Cardiac muscle cell (in vitro differentiated cells and primary cell): ENCODE measurements at regions not wholly inside any gene's neighbourhood (a gene's known extent, or its start where the extent isn't known, plus 50 kb on each side); places are given as distances from the start of the nearest gene placed in this dataset.

Experiments
- DNase-seq, 2 donors: peaks; one replicate each; pipeline versions ENCODE4 v3.0.0 to v3.0.0-alpha.2; 2010 to 2017; ENCODE audit warnings: low read depth in 1 of 2, low spot score in 1 of 2
- H3K27ac ChIP-seq: fragments of 200-600 bp; sonication (generic); 2 replicates; pipeline ENCODE4 v1.5.1; 2016
- H3K27me3 ChIP-seq: fragments of 200-600 bp; sonication (generic); 2 replicates; pipeline ENCODE4 v1.6.0; 2016; ENCODE audit warnings: control low read depth
- H3K36me3 ChIP-seq: fragments of 200-600 bp; sonication (generic); 2 replicates; pipeline ENCODE4 v1.5.1; 2016; ENCODE audit warnings: control low read depth
- H3K4me1 ChIP-seq: fragments of 200-600 bp; sonication (generic); 2 replicates; pipeline ENCODE4 v1.8.1; 2017; ENCODE audit warnings: low read depth, mild to moderate bottlenecking, mixed run types
- H3K4me3 ChIP-seq: fragments of 200-600 bp; sonication (generic); 2 replicates; pipeline ENCODE4 v1.5.1; 2016; ENCODE audit warnings: mild to moderate bottlenecking
- H3K9me3 ChIP-seq: fragments of 200-600 bp; sonication (generic); 2 replicates; pipeline ENCODE4 v1.5.1; 2017; ENCODE audit warnings: low read depth, mild to moderate bottlenecking, control low read depth
- CTCF ChIP-seq: IDR thresholded peaks from 2 replicates; pipeline ENCODE4 v1.5.1; 2012; ENCODE audit warnings: low read depth, mild to moderate bottlenecking, low read length

DNA sequence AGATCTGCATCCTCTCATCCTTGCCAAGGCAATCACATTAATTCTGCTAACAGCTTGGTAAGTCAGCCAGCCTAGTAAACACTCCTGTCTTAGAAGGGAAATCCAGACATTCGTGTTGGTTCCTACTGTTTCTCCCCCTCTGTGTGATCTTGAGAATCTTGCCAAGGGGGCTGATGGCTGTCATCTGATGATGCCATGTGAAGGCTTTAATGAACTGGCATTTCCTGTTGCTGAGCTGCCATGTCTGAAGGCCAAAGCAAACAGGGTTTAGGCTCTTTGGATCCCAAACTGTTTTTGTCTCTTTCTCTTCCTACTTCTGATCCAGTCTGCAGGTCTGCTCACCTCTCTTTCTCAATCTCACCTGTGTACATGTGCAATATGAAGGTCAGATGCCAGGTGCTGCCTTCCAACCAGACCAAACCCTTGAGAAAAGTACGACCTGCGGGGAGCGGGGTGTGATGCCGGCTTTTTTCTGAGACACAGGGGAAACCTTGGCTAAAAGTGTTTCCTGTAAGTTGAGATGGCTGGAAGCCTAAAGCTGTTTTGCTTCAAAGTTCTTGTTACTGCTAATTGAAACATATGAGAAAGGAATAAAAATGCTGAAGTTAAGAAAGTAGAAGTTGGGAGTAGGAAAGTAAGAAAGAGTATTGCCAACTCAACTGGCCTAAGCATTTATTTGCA, 532.9 kb downstream of the ANKRD50 start:
- Histone ChIP-seq H3K4me1 (no peaks in the 10 kb centered on the region), H3K36me3 (no peaks in the 10 kb centered on the region), H3K4me3 (no peak overlapping the region), H3K27me3 (no peaks in the 10 kb centered on the region), H3K9me3 (no peaks in the 10 kb centered on the region), H3K27ac (no peak overlapping the region)
- TF ChIP-seq CTCF, result no peak
- DNase-seq, result no peak

GRCh38 chr4:124181039-124181438, 531.5 kb downstream of the ANKRD50 start:
- no peak for DNase-seq
- H3K4me3 ChIP-seq, result no peak overlapping the region
- H3K36me3 ChIP-seq, result no peaks in the 10 kb centered on the region
- H3K27ac ChIP-seq, result no peak overlapping the region
- no peaks in the 10 kb centered on the region for H3K9me3 ChIP-seq
- H3K27me3 ChIP-seq, result no peaks in the 10 kb centered on the region
- H3K4me1 ChIP-seq, result no peaks in the 10 kb centered on the region
- TF ChIP-seq CTCF, result no peak

DNA sequence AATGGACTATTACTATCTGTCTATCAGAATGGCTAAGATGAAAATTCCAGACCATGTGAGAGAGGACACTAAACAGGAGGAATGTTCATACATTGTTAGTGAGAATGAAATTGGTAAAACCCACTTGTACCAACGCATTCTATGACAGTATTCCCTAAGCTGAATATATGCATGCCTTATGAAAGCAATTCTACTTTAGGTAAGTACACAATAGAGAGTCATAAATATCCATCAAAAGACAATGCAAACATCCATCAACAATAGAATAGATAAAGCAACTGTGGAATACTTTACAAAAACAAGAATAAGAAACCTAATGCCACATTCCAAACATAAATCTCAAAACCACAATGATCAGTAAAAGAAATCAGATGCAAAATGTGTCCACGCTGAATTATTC, 529.3 kb downstream of the ANKRD50 start:
- Histone ChIP-seq H3K9me3 (no peaks in the 10 kb centered on the region), H3K4me3 (no peak overlapping the region), H3K4me1 (no peaks in the 10 kb centered on the region), H3K27ac (no peak overlapping the region), H3K27me3 (no peaks in the 10 kb centered on the region), H3K36me3 (no peaks in the 10 kb centered on the region)
- no peak for TF ChIP-seq CTCF
- no peak for DNase-seq

DNA sequence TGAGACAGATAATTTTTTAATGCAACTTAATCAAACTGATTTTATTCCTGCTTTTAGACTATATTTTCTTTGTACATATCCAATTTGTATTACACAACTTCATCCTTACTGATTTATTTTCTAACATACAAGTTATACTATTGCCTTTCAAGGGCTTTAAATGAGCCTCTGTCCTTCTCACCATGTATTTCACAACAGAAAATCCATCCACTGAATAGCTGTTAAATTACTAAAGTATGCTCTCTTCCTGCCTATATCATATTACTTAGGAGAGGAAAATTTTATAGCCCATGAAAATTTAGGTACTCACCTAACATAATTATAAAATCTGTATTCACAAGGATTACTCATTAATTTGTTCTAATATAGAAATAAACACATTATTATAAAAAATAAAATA, 528.6 kb downstream of the ANKRD50 start:
- Histone ChIP-seq H3K36me3 (no peaks in the 10 kb centered on the region), H3K4me1 (no peaks in the 10 kb centered on the region), H3K4me3 (no peak overlapping the region), H3K9me3 (no peaks in the 10 kb centered on the region), H3K27me3 (no peaks in the 10 kb centered on the region), H3K27ac (no peak overlapping the region)
- DNase-seq, result no peak
- no peak for TF ChIP-seq CTCF

DNA sequence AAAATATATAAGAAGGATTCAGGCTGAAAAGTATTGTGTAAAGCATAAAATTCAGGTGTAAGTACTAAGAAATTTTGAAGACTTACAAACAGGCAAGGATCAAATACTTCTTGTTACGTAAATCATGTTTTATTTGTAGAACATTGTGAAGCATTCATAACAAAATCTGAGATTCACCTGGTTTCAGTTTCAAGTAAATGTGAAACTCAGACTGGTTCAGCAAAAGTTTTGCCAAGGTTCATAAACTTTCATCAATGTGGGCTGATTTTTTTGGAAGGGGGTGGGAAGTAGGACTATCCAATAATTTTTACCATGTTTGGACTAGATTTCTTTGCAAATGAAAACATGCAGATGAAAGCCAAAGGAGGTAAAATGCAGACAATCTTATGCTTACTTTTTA, 527.7 kb downstream of the ANKRD50 start:
- H3K27ac ChIP-seq, result no peak overlapping the region
- H3K4me3 ChIP-seq, result no peak overlapping the region
- H3K4me1 ChIP-seq, result no peaks in the 10 kb centered on the region

More for the DNA sequence above, 527.7 kb downstream of the ANKRD50 start:
- Histone ChIP-seq H3K9me3 (no peaks in the 10 kb centered on the region), H3K27me3 (no peaks in the 10 kb centered on the region), H3K36me3 (no peaks in the 10 kb centered on the region)
- no peak for DNase-seq
- TF ChIP-seq CTCF, result no peak
